NCI-H1930 (cell line): ENCODE measurements at regions not wholly inside any gene's neighbourhood (a gene's known extent, or its start where the extent isn't known, plus 50 kb on each side); places are given as distances from the start of the nearest gene placed in this dataset.
"Not testable (repeated sequence)": the region's sequence is repeated elsewhere in the genome, so short reads cannot be mapped to it uniquely, and the experiment has no call there.

Source experiments
- DNase-seq, 2 experiments: peaks; one replicate each; lab custom pipeline; 2025; lab: John Stamatoyannopoulos, UW

DNA sequence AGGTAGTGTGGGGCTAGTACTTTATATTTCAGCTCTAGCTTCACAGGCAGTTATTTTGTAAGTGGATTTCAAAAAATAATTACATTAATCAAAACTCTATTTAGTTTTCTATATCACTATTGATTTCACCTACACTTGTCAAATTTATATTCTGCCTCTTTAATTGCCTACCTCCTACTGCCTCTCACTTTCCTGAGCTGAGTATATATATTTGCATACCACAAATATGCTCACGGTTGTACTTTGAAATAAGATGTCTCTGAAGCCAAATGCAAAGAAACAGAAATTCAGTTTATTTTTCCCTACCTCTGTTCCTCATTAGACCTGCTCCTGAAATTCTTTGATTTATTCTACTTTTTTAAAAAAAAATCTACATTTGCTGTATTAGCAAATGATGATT lies 309.3 kb upstream of the TGFBR2 start:
- no peak for DNase-seq

DNA sequence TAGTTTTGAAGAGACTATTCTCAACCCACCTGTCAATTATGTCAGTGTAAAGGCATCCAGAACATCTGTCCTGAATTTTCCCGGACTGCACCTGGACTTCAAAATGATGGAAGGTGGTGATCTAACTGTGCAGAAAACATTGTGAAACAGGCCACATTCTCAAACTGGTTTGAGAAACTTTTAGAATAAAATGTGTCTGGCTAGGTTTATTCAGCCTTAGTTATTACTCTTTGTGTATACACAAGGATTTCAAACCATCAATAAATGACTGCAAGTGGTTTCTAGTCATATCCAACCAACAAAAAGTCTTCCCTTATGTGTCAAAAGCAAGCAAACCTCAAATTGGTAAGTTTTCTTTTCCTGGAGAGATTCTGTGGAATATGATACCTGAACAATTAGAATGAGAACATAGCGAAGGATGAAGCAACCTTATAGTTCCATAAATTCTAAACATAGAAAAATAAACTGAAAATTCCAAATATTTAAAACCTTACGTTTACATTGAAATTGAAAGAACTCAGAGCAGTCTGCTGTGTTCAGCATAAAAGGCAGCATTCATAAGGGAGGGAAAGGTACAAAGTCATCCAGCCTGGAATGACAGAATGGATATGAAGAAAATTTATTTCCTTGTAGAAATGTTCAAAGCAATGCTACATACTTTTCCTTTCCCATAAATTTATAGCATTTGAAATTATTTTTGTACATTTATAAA lies 306.6 kb upstream of the TGFBR2 start:
- DNase-seq, result no peak

DNA sequence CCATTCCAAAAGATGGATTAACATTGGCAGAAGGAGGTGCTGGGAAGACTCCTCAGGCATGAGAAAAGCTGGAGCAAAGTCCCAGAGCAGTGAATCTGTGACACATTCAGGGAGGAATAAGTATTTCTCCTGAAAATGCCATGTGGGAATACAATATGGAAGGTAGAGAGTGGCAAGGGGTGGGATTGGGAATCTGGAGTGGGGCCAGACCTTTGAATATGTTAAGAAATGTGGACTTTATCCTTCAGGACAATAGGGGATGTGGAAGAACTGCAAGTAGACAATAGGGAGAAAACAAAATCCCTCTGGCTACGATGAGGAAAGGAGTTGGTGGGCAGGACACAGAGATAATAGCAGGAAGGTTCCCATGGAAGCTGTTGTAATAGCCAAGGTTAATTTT lies 305.6 kb upstream of the TGFBR2 start:
- DNase-seq, result no peak

DNA sequence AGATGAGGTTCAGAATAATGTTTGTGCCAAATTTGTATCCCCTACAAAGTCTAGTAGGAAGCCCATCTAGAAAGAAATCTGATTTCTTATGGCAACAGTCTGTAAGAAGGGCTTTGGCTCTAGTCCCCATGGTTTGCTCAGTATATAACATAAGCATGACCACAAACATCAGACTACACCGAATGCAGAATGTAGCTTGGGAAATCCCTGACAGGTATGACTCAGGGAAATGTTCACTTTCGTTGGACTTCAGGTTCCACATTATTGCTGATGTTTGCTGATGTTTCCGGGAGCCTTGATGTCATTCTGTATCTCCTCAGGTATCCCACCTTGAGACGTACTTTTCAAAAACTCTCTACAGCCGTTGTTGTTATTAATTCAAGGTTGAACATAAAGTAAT lies 304.4 kb upstream of the TGFBR2 start:
- no peak for DNase-seq

DNA sequence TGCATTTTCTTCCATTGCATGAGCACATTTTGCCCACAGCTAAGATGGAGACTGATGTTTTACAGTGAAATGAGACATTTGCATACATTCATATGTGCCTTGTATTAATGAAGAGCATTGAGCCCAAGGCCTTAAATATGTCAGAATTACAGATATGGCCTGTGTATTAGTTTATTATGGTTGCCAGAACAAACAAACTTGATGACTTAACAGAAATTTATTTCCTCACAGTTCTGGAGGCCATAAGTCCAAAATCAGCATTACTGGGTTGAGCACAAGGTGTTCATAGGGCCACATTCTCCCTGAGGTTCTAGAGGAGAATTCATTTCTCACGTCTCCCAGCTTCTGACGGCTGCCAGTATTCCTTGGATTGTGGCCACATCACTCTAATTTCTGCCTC lies 302.6 kb upstream of the TGFBR2 start:
- DNase-seq, result no peak

DNA sequence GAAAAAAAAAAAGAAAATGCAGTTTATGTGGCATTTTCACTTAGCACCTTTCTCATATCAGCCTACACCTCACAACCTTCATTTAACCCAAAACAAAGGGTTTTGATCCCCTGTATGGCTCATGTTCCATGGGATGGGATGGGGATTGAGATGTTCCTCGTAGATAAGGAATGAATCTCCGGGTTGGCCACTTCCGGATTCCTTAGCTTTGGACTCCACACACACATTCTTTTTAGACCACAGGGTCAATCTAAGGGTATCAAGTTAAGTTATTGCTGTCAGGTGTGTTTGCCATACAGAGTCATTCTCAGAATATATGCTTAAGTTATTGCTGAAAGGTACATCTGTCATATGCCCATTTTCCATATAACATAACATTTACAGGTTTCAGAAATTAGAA lies 301.4 kb upstream of the TGFBR2 start:
- DNase-seq, result no peak

DNA sequence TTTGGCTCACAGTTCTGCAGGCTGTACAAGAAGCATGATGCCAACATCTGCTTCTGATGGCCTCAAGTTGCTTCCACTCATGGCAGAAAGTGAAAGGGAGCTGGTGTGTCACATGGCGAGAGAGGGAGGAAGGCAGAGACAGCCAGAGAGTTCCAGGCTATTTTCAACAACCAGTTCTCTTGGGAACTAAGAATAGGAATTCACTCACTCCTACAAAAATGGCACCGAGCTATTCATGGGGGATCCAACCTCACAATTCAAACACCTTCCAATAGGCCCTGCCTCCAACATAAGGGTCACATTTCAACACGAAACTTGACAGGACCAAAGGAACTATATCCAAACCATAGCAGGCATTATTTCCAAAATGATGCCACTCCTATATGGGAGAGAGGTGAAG lies 299.5 kb upstream of the TGFBR2 start:
- DNase-seq, result no peak

DNA sequence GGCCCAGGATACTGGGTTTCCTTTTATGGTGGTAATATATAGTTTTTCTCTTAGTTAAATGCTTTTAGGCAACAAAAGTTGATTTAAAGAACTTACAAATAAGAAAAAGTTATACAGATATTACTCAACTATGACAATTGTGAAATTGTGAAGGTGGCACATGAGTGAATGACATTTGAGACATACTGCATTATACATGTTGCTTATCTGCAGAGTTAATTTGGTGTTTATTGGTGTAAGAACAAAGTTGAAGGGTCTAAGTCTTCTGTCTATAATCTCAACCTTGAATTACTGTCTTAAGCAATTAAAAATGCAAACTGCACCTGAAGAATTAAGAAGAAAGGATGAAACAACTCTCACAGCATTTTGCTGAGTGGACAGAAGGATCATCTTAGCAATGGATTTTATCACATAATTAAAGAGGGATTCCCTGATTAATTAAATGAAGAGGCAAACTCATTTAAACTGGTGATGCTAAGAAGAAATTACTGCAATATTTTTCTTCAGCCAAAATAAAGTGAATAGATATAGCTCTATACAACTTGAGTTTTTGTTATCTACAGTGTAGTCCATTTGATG lies 298.9 kb upstream of the TGFBR2 start:
- no peak for DNase-seq

DNA sequence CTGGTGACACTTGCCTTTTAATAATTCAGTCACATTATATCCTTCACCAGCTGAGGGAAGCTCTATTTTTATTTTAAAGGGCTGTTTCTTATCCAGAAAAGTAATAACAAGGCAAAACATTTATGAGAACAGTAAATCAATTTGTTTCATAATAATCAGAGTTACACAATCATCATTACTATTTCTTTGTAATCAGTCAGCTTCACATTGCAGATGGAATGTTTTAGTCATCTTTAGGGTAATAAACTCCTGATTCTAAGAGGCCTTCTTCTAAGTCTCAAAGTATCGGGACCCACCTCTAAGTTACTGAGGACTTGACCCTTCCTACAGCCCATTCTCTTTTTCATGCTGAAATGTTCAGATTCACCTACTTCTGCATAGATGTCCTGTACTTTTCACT lies 298.3 kb upstream of the TGFBR2 start:
- DNase-seq, result no peak

DNA sequence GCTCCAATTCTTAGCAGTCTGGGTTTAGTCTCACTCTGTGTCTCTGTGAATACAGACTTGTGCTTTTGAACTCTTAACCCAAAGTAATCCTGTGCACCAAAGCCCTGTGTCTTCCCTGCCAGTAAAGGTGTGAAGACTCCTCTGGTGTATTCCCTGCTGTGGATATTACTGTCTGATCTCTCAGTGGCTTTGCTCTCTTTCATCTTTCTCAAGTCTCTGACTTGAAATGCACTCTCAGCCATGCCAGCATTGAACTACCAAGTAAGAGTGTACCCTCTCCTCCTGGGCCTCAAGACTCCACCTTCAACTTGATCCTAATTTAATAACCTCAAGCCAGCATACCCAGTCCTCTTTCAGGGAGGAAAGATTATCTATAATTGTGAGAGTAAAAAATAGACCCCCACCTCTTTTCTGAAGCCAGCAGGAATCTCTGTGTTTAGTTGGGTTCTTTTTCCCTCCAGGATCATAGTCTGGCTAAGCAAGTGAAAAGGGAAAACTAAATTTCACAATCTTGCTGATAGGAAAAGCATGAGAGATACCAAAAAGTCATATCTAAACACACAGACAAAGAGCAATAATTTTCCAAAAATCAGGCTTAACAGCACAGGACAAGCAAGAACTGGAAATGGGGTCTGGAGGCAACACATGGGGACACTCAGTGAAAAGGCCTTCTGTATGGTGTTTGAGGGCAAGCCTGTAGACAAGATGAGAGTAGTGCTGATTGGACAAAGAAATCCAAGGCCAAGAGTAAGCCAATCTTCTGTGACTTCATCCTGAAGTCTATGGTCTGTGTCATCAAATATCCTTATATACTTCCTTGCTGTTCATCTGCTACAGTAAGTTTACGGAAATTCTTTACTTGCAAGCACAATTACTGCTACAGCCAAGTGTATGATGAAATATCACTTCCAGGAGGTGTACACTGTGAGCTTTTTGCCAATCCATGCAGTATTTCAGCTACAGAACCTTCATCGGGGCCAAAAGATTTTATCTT lies 296.1 kb upstream of the TGFBR2 start:
- DNase-seq, result no peak

DNA sequence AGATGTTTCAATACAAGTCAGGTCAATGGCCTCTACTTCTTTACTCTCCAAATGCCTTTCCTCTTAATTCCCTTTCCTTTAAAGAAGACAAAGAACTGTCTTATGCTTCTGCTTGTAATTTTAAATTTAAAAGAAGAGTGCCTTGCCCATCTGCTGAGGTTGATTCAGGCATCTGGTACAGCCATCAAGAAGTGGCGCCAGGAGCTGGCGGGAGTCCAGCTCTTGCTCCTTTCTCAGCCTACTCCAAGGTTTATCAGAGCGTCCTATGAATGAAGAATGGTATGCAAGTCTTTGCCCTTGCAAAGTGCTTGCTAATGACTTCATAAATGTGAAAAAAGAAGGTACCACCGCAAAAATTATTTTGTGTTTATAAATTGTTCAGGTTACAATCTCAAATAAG lies 294.6 kb upstream of the TGFBR2 start:
- no peak for DNase-seq

DNA sequence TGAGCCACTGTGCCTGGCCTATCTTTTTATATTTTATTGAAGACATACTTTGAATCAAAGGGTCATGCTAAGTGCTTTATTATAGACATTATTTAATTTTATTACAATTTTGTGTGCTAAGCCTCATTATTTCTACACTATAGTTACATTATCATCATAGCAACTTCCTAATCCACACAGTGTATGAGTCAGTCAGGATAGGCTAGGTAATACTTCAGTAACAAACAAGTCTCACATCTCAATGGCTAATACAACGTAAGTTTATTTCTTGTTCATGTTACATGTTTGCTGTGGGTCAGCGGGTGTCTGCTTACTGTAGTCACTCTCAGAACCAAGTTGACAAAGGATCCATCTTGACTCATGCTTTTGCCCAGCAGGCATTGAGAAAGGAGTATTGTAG lies 292.6 kb upstream of the TGFBR2 start:
- no peak for DNase-seq

DNA sequence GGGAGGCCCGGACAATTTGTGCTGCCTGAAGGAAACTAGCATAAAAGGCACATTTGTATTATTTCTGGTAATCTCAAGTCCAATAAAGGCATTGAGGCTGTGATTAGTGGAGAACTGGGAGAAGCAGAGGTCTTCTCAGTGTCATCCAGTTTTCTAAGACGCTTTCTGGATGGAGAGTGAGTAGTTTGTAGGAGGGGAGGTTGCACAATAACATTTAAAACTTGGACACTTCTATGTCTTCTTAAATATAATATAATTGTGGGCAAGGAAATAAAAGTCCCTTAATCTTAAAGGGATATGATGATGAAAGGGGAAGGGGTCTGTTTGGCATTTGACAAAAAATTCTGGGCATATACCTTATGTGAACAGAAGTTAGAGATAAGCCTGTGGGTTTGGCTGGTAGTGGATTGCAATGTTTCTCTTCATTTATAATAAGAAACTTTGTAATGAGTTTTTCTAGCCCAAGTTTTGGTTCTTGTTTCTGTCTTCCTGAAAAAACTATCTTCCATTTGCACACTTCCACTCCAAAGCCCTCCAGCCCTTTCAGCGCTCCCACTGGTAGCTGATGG lies 291.6 kb upstream of the TGFBR2 start:
- no peak for DNase-seq

DNA sequence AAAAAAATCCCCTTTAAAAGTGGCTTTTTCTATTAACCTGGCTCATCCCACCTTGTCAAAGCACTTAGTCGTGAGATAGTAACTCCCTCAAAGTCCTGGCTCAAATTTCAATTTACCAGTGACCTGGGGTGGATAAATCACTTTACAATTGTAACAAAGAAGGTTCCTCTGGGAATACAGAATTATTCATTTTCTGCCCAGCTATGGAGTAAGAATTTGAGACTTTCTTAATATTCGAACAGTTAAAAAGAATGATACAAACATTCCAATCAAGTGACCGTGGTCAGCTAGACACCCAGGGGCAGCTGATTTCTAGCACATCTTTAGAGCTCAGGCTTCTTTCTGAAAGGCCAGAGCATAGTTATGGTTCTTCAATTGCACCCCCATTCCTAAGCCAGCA lies 291.0 kb upstream of the TGFBR2 start:
- DNase-seq, result no peak

DNA sequence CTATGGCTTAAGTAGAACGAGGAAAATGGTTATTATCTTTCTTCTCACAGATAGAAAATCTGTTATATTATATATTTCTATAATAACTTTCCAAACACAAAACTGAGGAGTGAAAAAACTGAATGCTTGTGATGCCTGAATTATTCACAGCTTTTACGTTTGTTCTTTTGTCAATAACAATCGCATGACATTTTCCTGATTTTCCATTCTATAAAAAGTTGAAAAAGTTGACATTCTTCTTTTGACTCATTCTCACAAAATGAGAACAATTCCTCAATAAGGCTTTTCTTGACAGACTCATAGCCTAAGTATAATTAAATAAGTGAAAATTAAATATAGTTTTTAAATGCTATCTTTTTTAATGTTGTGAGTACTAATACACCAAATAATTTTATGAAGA lies 288.8 kb upstream of the TGFBR2 start:
- no peak for DNase-seq

DNA sequence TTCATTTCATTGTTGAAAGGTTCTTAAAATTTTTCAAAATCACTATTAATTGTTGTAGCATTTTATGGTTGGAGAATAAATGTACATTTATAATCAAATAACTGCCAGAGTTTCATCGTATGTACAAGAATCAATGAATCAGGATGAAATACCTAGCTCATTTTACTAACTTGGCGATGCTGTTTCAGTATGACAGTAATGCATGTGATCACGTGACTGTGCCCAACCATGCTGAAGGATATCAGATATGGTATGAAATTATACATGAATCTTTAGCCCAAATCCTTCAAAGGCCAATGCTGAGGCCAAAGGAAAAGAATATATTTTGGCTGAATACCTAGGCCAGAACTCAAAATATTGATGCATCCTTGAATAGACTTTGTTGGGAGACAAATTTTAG lies 288.3 kb upstream of the TGFBR2 start:
- no peak for DNase-seq

DNA sequence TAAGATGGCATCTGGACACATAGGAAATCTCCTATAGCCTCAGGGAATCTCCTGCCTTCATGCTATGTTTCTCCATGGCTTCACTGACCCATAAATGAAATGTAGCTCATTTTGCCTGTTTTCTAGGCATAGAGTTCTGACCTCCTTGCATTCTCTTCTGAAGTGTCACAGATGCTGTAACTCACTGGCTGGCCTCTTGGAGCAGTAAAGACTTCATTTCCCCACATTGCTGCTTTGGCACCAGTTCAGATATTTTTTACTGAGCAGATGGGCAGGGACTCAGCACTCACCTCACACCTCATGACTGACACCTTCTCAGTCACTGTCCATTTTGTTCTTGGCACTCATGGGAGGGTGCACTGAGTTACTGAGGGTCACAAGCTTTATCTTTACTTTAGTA lies 286.7 kb upstream of the TGFBR2 start:
- no peak for DNase-seq

DNA sequence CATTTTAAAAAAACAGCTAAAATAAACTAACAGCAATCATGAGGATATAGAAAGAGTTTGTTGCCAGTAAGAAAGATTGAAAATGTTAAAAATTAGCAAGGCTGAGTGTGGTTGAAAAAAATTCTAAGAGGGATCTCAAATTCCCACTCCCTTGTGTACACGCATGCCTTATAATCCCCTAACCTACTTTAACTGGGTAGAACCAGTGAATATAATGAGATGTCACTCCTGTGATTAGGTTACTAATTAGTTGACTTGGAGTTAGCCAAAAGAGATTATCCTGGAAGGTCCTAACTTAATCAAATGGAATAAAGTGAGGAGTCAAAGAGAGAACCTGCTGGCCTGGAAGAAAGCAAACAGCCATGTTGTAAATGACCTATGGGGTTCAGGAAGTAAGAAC lies 286.0 kb upstream of the TGFBR2 start:
- DNase-seq, result no peak

DNA sequence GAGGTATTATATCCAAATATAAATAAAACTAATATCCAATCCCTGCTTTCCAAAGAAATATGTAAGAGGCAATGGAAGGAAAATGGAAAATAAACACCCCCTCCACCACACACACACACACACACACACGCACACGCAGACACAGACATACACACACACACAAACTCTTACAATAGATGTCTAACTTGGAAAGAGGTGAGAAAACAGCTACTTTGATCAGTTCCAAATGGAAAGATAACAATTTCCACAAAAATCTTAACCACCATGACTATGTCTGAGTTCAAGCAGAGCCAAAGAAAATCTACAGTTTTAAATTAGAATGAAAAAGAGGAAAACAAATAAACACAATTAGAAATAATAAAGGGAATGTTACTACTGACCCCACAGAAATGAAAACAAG lies 285.3 kb upstream of the TGFBR2 start:
- DNase-seq, result no peak

DNA sequence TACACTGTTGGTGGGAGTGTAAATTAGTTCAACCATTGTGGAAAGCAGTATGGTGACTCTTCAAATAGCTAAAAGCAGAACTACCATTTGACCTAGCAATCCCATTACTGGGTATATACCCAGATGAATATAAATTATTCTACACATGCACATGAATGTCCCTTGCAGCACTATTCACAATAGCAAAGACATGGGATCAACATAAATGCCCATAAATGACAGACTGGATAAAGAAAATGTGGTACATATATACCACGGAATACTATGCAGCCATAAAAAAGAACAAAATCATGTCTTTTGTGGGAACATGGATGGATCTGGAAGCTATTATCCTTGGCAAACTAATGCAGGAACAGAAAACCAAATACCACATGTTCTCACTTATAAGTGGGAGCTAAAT lies 282.8 kb upstream of the TGFBR2 start:
- DNase-seq, result not testable (repeated sequence)

DNA sequence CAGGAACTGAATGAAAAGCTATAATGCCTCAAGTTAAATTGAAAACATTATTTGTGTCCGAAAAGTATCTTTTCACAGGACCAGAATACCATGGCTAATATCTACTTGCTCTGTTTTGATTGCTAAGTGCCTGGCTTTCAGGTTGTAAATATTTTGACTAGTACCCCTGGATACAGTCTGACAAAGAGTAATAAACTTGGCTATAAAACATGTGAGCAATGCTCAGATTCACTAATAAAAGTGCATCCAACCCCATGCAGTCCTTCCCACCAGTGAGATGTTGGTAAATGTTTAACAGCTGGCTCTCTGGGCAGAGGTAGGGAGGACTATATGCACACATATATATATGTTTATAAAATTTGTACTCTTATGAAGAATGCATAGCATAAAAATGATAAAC lies 281.8 kb upstream of the TGFBR2 start:
- DNase-seq, result no peak

DNA sequence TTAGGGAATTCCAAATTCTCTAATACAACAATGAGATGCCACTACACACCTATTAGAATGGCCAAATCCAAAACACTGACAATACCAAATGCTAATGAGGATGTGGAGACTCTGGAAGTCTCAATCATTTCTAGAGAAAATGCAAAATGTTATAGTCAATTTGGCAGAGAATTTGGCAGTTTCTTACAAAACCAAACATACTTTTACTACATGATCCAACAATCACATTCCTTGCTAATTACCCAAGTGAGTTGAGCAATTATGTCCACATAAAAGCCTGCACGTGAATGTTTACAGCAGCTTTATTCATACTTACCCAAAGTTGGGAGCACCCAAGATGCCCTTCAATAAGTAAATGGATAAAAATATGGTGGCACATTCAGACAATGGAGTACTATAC lies 278.4 kb upstream of the TGFBR2 start:
- not testable (repeated sequence) for DNase-seq

DNA sequence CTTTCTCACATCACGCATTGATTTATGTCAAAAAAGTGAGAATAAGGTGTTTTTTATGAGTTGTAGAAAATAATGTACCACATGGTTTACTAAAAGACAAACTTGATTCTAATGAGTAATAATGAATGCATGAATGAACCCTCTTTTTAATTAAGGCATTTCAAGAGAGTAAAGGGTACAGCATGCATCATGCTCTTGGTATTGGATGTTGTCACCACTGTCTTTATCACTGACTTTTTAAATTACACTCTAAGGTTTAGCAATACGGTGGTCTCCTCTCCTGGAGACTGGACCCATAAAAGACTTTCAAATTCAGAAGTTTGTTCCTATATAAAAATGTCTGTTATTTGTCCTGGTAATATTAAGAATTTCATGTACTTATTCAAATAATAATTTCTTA lies 277.5 kb upstream of the TGFBR2 start:
- DNase-seq, result not testable (repeated sequence)
